Activated CD8-positive, alpha-beta memory T cell treated with anti-CD3 and anti-CD28 coated beads, Interleukin-2, amount 50 U/mL, for 48 hours (primary cell): ENCODE measurements at regions not wholly inside any gene's neighbourhood (a gene's known extent, or its start where the extent isn't known, plus 50 kb on each side); places are given as distances from the start of the nearest gene placed in this dataset.

Source experiments
- DNase-seq: peaks from one replicate; pipeline ENCODE4 v3.0.0-alpha.2; 2020

GRCh38 chr5:14965815-14966214 is 94.2 kb upstream of the ANKH start:
- DNase-seq = no peak

GRCh38 chr5:14962604-14963003 is 91.0 kb upstream of the ANKH start:
- DNase-seq = no peak

- DNase-seq = no peak
Observed at GRCh38 chr5:14960120-14960462, 88.5 kb upstream of the ANKH start.

- no peak for DNase-seq
Observed at GRCh38 chr5:14959399-14960119, 88.0 kb upstream of the ANKH start.

- no peak for DNase-seq
Observed at GRCh38 chr5:14958188-14958587, 86.6 kb upstream of the ANKH start.

- DNase-seq = no peak
Observed at GRCh38 chr5:14956423-14957046, 85.0 kb upstream of the ANKH start.

- DNase-seq = no peak
Observed at GRCh38 chr5:14954616-14955343, 83.2 kb upstream of the ANKH start.

- DNase-seq = no peak
Observed at GRCh38 chr5:14954216-14954615, 82.6 kb upstream of the ANKH start.

- DNase-seq = no peak
Observed at GRCh38 chr5:14953075-14953607, 81.6 kb upstream of the ANKH start.

GRCh38 chr5:14948383-14948782 is 76.8 kb upstream of the ANKH start:
- no peak for DNase-seq

GRCh38 chr5:14946815-14947620 is 75.4 kb upstream of the ANKH start:
- DNase-seq = no peak

GRCh38 chr5:14945450-14945849 is 73.9 kb upstream of the ANKH start:
- no peak for DNase-seq

- DNase-seq = no peak
Observed at GRCh38 chr5:14944996-14945395, 73.4 kb upstream of the ANKH start.

- no peak for DNase-seq
Observed at GRCh38 chr5:14944350-14944739, 72.8 kb upstream of the ANKH start.

- DNase-seq = no peak
Observed at GRCh38 chr5:14942212-14942611, 70.6 kb upstream of the ANKH start.

GRCh38 chr5:14937254-14937653 is 65.7 kb upstream of the ANKH start:
- DNase-seq = no peak

- DNase-seq = no peak
Observed at GRCh38 chr5:14936588-14936987, 65.0 kb upstream of the ANKH start.

GRCh38 chr5:14935341-14935740 is 63.8 kb upstream of the ANKH start:
- DNase-seq = no peak

- no peak for DNase-seq
Observed at GRCh38 chr5:14932902-14933469, 61.4 kb upstream of the ANKH start.

- no peak for DNase-seq
Observed at GRCh38 chr5:14930486-14930885, 58.9 kb upstream of the ANKH start.

- no peak for DNase-seq
Observed at GRCh38 chr5:14929293-14930065, 57.9 kb upstream of the ANKH start.

GRCh38 chr5:14928661-14929060 is 57.1 kb upstream of the ANKH start:
- no peak for DNase-seq
